K562 (cell line): ENCODE measurements at regions not wholly inside any gene's neighbourhood (a gene's known extent, or its start where the extent isn't known, plus 50 kb on each side); places are given as distances from the start of the nearest gene placed in this dataset.

Experiments
- ATAC-seq: fragments of 200-7000 bp; cut with Tn5 transposase; 3 replicates; pipeline ENCODE4 v1.9.1; 2020; ENCODE audit warnings: moderate library complexity
- BruUV-seq: library from RNA; stranded (reverse); fragments of 400-500 nt; replicated peaks from 2 replicates; lab custom pipeline; 2021; lab: Mats Ljungman, UMichigan
- CTCF ChIA-PET: fragments of 300-600 bp; formaldehyde crosslinking; extraction: SDS; loops from one replicate; lab custom pipeline; 2021; ENCODE audit warnings: low intra/inter-chr PET ratio; lab: Yijun Ruan, JAX
- POLR2A ChIA-PET: fragments of 300-600, 350-650 bp; sonication (Branson Sonifier 250); formaldehyde crosslinking; extraction: SDS; loops from one replicate; lab custom pipeline; 2021; ENCODE audit warnings: antibody characterized with exemption, inconsistent platforms; lab: Yijun Ruan, JAX
- DNase-seq, 4 experiments: peaks; one replicate each; pipeline versions ENCODE4 v3.0.0 to v3.0.0-alpha.2; 2011 to 2018; ENCODE audit warnings: low spot score in 3 of 4, mixed read lengths in 3 of 4; ENCODE audit errors: extremely low read depth in 1 of 4
- FAIRE-seq: peaks from 2 replicates; lab custom pipeline; 2011; peaks lifted over from hg19 to GRCh38; lab: Jason Lieb, UNC
- H2AFZ ChIP-seq: 2 replicates; pipeline ENCODE4 v1.6.0; 2011; ENCODE audit warnings: low read depth, low read length, control low read depth, inconsistent platforms
- H3K27ac ChIP-seq: fragments of 200-600 bp; 3 replicates; pipeline ENCODE4 v1.8.0; 2011; ENCODE audit warnings: low read depth, mild to moderate bottlenecking, control low read depth, inconsistent platforms, low read length, moderate library complexity, mixed read lengths; ENCODE audit errors: extremely low read depth
- H3K27me3 ChIP-seq, 2 experiments: fragments of 300-600 bp in 1 of 2; 2 replicates in 1 of 2; 3 replicates in 1 of 2; pipeline versions ENCODE4 v1.6.0 to v1.8.0; 2011; ENCODE audit warnings: inconsistent platforms in 2 of 2, low read length in 2 of 2, mild to moderate bottlenecking in 1 of 2, mixed read lengths in 1 of 2, moderate library complexity in 1 of 2; ENCODE audit not compliant: control insufficient read depth in 2 of 2, insufficient read depth in 2 of 2
- H3K36me3 ChIP-seq: fragments of 300-600 bp; 3 replicates; pipeline ENCODE4 v1.8.0; 2011; ENCODE audit warnings: mild to moderate bottlenecking, low read length, inconsistent platforms; ENCODE audit not compliant: control insufficient read depth, insufficient read depth
- H3K4me1 ChIP-seq, 2 experiments: fragments of 200-600 bp in 1 of 2; replicated peaks in 1 of 2; 2 replicates in 1 of 2; 3 replicates in 1 of 2; pipeline versions ENCODE4 v1.5.1 to v1.8.0; 2011; ENCODE audit warnings: inconsistent platforms in 2 of 2, low read length in 2 of 2, mild to moderate bottlenecking in 1 of 2, mixed read lengths in 1 of 2, moderate library complexity in 1 of 2; ENCODE audit not compliant: control insufficient read depth in 2 of 2, insufficient read depth in 2 of 2
- H3K4me2 ChIP-seq: 2 replicates; pipeline ENCODE4 v1.6.1; 2011; ENCODE audit warnings: low read length, control low read depth, inconsistent platforms, mixed read lengths; ENCODE audit not compliant: insufficient read depth
- H3K4me3 ChIP-seq: fragments of 200-600 bp; sonication (generic), shearing (Covaris generic); 2 replicates; pipeline ENCODE4 v1.5.1; 2016; ENCODE audit warnings: control low read depth, inconsistent platforms
- H3K79me2 ChIP-seq: fragments of 200-600 bp; 3 replicates; pipeline ENCODE4 v1.8.0; 2011; ENCODE audit warnings: low read length, inconsistent platforms; ENCODE audit not compliant: control insufficient read depth, insufficient read depth
- H3K9ac ChIP-seq, 2 experiments: 2 replicates each; pipeline versions ENCODE4 v1.6.0 to v1.6.1; 2011; ENCODE audit warnings: low read depth in 2 of 2, low read length in 2 of 2, control low read depth in 1 of 2, inconsistent platforms in 1 of 2, mild to moderate bottlenecking in 1 of 2, mixed read lengths in 1 of 2; ENCODE audit not compliant: insufficient read depth in 1 of 2
- H3K9me1 ChIP-seq: one replicate; pipeline ENCODE4 v1.6.0; 2011; ENCODE audit warnings: inconsistent platforms, mild to moderate bottlenecking, low read length, moderate library complexity; ENCODE audit not compliant: control insufficient read depth, insufficient read depth
- H3K9me3 ChIP-seq: replicated peaks from 2 replicates; pipeline ENCODE4 v1.5.1; 2011; ENCODE audit warnings: low read depth, low read length, inconsistent platforms; ENCODE audit not compliant: control insufficient read depth, insufficient read depth
- H4K20me1 ChIP-seq: replicated peaks from 2 replicates; pipeline ENCODE4 v1.6.1; 2011; ENCODE audit warnings: low read length, inconsistent platforms, mixed read lengths; ENCODE audit not compliant: control insufficient read depth, insufficient read depth
- ARID2 ChIP-seq: fragments of 450-650 bp; IDR thresholded peaks from 2 replicates; pipeline ENCODE4 v1.6.1; 2017; ENCODE audit warnings: antibody characterized with exemption, mild to moderate bottlenecking
- CHD4 ChIP-seq: fragments of 200-600 bp; sonication (generic); IDR thresholded peaks from 3 replicates; pipeline ENCODE4 v1.6.1; 2012; ENCODE audit warnings: low read depth, mild to moderate bottlenecking, mixed read lengths, low read length, inconsistent platforms; ENCODE audit not compliant: insufficient read depth, insufficient replicate concordance, poor library complexity, severe bottlenecking
- ESRRA ChIP-seq: fragments of 450-650 bp; IDR thresholded peaks from 2 replicates; pipeline ENCODE4 v1.6.1; 2014; ENCODE audit warnings: low read depth, mild to moderate bottlenecking, moderate library complexity, borderline replicate concordance
- GATAD2B ChIP-seq: fragments of 450-650 bp; IDR thresholded peaks from 2 replicates; pipeline ENCODE4 v1.6.1; 2017; ENCODE audit warnings: mild to moderate bottlenecking, borderline replicate concordance
- MBD2 ChIP-seq: sonication (generic); IDR thresholded peaks from 2 replicates; pipeline ENCODE4 v1.6.1; 2016; ENCODE audit warnings: low read depth, borderline replicate concordance
- MEF2D ChIP-seq: conservative IDR thresholded peaks from 2 replicates; pipeline ENCODE4 v1.6.1; 2016; ENCODE audit warnings: low read depth, missing genetic modification characterization, missing compliant biosample characterization
- NFIC ChIP-seq: fragments of 450-650 bp; IDR thresholded peaks from 2 replicates; pipeline ENCODE4 v1.6.1; 2017; ENCODE audit warnings: mild to moderate bottlenecking, inconsistent platforms
- PML ChIP-seq: IDR thresholded peaks from 2 replicates; pipeline ENCODE4 v1.6.1; 2012; ENCODE audit warnings: low read length, inconsistent platforms
- RCOR1 ChIP-seq, 2 experiments: IDR thresholded peaks; 2 replicates each; pipeline ENCODE4 v1.6.1; 2012; ENCODE audit warnings: low read depth in 2 of 2, low read length in 2 of 2, borderline replicate concordance in 1 of 2, improper control_type of control experiment in 1 of 2
- SIN3B ChIP-seq: fragments of 450-650 bp; IDR thresholded peaks from 2 replicates; pipeline ENCODE4 v1.6.1; 2017; ENCODE audit warnings: low read depth, mild to moderate bottlenecking, moderate library complexity
- VEZF1 ChIP-seq: fragments of 200-800 bp; sonication (Bioruptor generic); IDR thresholded peaks from 2 replicates; pipeline ENCODE4 v1.6.1; 2017; ENCODE audit warnings: missing genetic modification characterization, missing compliant biosample characterization
- ZNF174 ChIP-seq: fragments of 250-450 bp; sonication (Bioruptor Pico); IDR thresholded peaks from 2 replicates; pipeline ENCODE4 v1.4.0; 2020; ENCODE audit warnings: mild to moderate bottlenecking
- ZNF280A ChIP-seq: fragments of 450-650 bp; IDR thresholded peaks from 2 replicates; pipeline ENCODE4 v1.6.1; 2018; ENCODE audit warnings: mild to moderate bottlenecking, low read depth; ENCODE audit not compliant: partially characterized antibody
- WGBS: fragments of 100-300 bp; shearing (Covaris generic); methylation state at CpG from one replicate; pipeline ENCODE4 v1.1.6; 2016; ENCODE audit warnings: low coverage, mixed read lengths; ENCODE audit not compliant: insufficient coverage; ENCODE audit errors: missing lambda C conversion rate; 5-methylcytosine and 5-hydroxymethylcytosine counted together
- in situ Hi-C: fragments of 300-500 bp; cut with MboI; formaldehyde crosslinking; loops from 4 replicates; pipeline ENCODE4 v1.15.0; 2018; ENCODE audit warnings: inconsistent platforms, mixed read lengths
- intact Hi-C: fragments of 100-400 bp; cut with micrococcal nuclease; formaldehyde crosslinking; loops from 2 replicates; pipeline ENCODE4 v1.14.2; 2022
- TF ChIP-seq, protein P1 (sequence below), 2 experiments: IDR thresholded peaks; 2 replicates each; pipeline ENCODE4 v1.6.1; 2011; ENCODE audit warnings: borderline replicate concordance in 1 of 2, control low read depth in 1 of 2, low read depth in 1 of 2, low read length in 1 of 2, mild to moderate bottlenecking in 1 of 2, mixed read lengths in 1 of 2, moderate library complexity in 1 of 2; ENCODE audit not compliant: insufficient read depth in 1 of 2, insufficient read length in 1 of 2, poor library complexity in 1 of 2, severe bottlenecking in 1 of 2; ENCODE audit errors: extremely low read depth in 1 of 2
- TF ChIP-seq, protein P2 (sequence below): fragments of 450-650 bp; formaldehyde crosslinking; IDR thresholded peaks from 2 replicates; pipeline ENCODE4 v1.4.0; 2020; ENCODE audit warnings: mild to moderate bottlenecking

DNA sequence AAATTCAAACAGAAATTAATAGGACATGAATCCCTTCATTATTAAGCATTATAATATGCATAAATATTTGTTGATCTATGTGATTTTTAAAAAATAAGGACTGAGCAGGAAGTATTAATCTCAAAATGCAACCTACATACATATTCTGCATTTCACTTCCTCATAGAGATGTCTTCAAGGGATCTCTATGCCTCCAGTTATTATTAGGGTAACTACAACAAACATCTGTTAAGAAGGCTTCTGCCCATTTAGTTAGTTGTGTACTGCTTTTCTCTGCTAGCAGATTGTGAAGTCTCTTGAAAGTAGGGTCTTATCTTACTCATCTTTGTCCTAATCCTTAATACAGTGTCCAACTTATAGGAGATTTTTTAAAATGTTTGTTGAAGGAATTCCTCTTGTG is 414.1 kb downstream of the ACTL7B start (continued):
- TF ChIP-seq, protein P1, sequence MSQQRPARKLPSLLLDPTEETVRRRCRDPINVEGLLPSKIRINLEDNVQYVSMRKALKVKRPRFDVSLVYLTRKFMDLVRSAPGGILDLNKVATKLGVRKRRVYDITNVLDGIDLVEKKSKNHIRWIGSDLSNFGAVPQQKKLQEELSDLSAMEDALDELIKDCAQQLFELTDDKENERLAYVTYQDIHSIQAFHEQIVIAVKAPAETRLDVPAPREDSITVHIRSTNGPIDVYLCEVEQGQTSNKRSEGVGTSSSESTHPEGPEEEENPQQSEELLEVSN (IDR thresholded peaks at IDR 0.05; ENCODE audit: borderline replicate concordance in 1 of 2, extremely low read depth in 1 of 2, insufficient read depth in 1 of 2, insufficient read length in 1 of 2, low read depth in 1 of 2, low read length in 1 of 2, poor library complexity in 1 of 2, severe bottlenecking in 1 of 2) = no peak
- TF ChIP-seq VEZF1 (CRISPR knock-in tag) (no peak), ESRRA (no peak)

DNA sequence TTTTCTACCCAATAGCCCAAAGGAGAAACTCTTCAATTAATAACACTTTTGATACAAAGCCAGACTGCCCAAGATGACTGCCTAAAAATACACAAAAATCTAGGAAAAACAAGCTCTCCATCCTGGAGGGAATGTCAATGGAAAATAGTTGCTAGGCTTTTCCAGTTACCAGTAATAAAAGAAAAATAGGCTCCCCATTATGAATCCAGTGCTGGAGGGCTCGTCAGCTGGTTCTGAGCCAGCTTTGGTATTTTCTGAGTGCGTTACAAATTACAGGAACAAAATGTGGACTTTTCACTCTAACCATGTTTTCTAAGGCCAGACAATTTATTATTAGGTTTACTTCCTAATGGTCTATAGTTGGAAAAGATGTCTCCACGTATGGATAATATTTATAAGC is 414.5 kb downstream of the ACTL7B start:
- intact Hi-C loops = no loop called here
- no peaks in the 10 kb centered on the region for H3K9me3 ChIP-seq
- no peak overlapping the region for H3K9ac ChIP-seq
- H3K36me3 ChIP-seq = no peaks in the 10 kb centered on the region
- H3K79me2 ChIP-seq = no peaks in the 10 kb centered on the region
- TF ChIP-seq, protein P2, sequence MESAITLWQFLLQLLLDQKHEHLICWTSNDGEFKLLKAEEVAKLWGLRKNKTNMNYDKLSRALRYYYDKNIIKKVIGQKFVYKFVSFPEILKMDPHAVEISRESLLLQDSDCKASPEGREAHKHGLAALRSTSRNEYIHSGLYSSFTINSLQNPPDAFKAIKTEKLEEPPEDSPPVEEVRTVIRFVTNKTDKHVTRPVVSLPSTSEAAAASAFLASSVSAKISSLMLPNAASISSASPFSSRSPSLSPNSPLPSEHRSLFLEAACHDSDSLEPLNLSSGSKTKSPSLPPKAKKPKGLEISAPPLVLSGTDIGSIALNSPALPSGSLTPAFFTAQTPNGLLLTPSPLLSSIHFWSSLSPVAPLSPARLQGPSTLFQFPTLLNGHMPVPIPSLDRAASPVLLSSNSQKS (CRISPR knock-in tag) = no peak
- TF ChIP-seq ARID2 (no peak), PML (no peak), ZNF174 (CRISPR knock-in tag) (no peak), MBD2 (no peak), ZNF280A (no peak), MEF2D (tag) (no peak), NFIC (no peak), SIN3B (no peak), CHD4 (no peak), RCOR1 (IDR thresholded peaks at IDR 0.05; ENCODE audit: borderline replicate concordance in 1 of 2, low read depth in 2 of 2, low read length in 2 of 2) (no peak), GATAD2B (no peak)
- TF ChIP-seq, all 486 proteins: peak for 0
- FAIRE-seq (no peak), ATAC-seq (no peak), DNase-seq (no peak)
- POLR2A ChIA-PET = no interaction called here
- H3K27ac ChIP-seq = no peak overlapping the region
- 0% methylated on average over 3 of the region's 3 CpGs for WGBS
- H2AFZ ChIP-seq = no peak overlapping the region
- CTCF ChIA-PET = no interaction called here
- BruUV-seq = no TSS peak
- 0 out of 2 replicates have a peak, but pooled peaks cover 2% of the 10 kb centered on the region for H4K20me1 ChIP-seq
- in situ Hi-C loops = no loop called here
- H3K4me1 ChIP-seq = no peaks in the 10 kb centered on the region
- H3K4me2 ChIP-seq = no peak overlapping the region
- H3K4me3 ChIP-seq = no peak overlapping the region
- H3K9me1 ChIP-seq = no peaks in the 10 kb centered on the region
- H3K27me3 ChIP-seq = no peaks in the 10 kb centered on the region
